ENCODE measurements at regions not wholly inside any gene's neighbourhood (a gene's known extent, or its start where the extent isn't known, plus 50 kb on each side); places are given as distances from the start of the nearest gene placed in this dataset.

DNA sequence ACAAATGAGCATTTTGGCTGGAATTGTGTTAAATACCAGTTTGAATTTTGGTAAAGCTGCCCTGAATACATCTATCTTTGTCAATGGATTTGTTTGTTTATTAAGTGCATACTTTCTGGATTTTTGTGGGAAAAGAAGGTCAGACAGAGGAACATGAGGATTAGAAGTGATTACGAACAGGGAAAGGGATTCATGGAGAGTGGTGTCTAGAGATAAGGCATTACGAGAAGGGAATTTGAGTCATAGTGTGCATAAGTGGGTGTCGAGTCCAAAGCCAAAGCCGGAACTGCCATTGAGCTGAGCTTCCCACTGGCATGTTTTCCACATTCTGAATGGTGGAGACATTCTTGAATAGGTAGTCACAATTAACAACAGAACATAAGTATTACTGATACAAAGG lies 68.9 kb upstream of the EFEMP1 start:
- Histone ChIP-seq H3K79me2 (ENCODE audit: insufficient read depth, low read length) (no peaks in the 10 kb centered on the region), H2AFZ (ENCODE audit: low read depth, low read length, severe bottlenecking) (no peak overlapping the region), H3F3A (ENCODE audit: insufficient read depth) (no peaks in the 10 kb centered on the region), H3K27me3 (ENCODE audit: low read length) (no peaks in the 10 kb centered on the region), H3K9me2 (replicated peaks; ENCODE audit: insufficient read depth, low read length) (no peaks in the 10 kb centered on the region), H3K9ac (ENCODE audit: low read length) (no peak overlapping the region), H3K4me3 (ENCODE audit: insufficient read depth, low read length, poor library complexity, severe bottlenecking) (no peak overlapping the region), H3K4me2 (ENCODE audit: low read depth, low read length, poor library complexity, severe bottlenecking) (no peak overlapping the region), H4K20me1 (ENCODE audit: low read depth, low read length) (no peaks in the 10 kb centered on the region), H3K27ac (ENCODE audit: low read depth, low read length) (no peak overlapping the region), H3K9me3 (ENCODE audit: insufficient read depth, low read length) (no peaks in the 10 kb centered on the region), H3K36me3 (ENCODE audit: low read length) (no peaks in the 10 kb centered on the region)
- TF ChIP-seq EZH2phosphoT487 (conservative IDR thresholded peaks at IDR 0.05; ENCODE audit: low read length), result no peak
- TF ChIP-seq, protein P1, sequence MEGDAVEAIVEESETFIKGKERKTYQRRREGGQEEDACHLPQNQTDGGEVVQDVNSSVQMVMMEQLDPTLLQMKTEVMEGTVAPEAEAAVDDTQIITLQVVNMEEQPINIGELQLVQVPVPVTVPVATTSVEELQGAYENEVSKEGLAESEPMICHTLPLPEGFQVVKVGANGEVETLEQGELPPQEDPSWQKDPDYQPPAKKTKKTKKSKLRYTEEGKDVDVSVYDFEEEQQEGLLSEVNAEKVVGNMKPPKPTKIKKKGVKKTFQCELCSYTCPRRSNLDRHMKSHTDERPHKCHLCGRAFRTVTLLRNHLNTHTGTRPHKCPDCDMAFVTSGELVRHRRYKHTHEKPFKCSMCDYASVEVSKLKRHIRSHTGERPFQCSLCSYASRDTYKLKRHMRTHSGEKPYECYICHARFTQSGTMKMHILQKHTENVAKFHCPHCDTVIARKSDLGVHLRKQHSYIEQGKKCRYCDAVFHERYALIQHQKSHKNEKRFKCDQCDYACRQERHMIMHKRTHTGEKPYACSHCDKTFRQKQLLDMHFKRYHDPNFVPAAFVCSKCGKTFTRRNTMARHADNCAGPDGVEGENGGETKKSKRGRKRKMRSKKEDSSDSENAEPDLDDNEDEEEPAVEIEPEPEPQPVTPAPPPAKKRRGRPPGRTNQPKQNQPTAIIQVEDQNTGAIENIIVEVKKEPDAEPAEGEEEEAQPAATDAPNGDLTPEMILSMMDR (IDR thresholded peaks at IDR 0.05; ENCODE audit: insufficient read depth, low read length, poor library complexity, severe bottlenecking), result no peak

DNA sequence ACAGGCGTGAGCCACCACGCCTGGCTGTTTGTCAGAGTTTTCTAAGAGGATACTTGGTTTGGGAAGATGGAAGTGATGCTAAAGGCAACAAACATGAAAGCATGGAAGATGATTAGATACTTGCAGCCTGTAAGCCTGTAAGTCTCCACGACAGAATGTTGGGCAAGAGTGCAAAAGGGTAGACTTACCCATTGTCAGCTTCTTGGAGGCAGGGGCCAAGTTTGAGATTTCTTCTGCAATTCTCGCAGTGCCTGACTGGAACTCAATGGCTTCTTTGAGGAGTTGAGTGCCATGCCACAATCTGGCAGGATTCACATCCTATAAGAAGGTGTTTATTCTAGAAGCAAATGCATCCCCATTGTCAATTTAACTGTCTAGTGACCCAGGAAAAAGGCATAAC lies 70.1 kb upstream of the EFEMP1 start:
- Histone ChIP-seq H3K9me2 (replicated peaks; ENCODE audit: insufficient read depth, low read length) (no peaks in the 10 kb centered on the region), H3K36me3 (ENCODE audit: low read length) (no peaks in the 10 kb centered on the region), H3F3A (ENCODE audit: insufficient read depth) (no peaks in the 10 kb centered on the region), H3K79me2 (ENCODE audit: insufficient read depth, low read length) (no peaks in the 10 kb centered on the region), H3K27ac (ENCODE audit: low read depth, low read length) (no peak overlapping the region), H3K27me3 (ENCODE audit: low read length) (no peaks in the 10 kb centered on the region), H3K4me3 (ENCODE audit: insufficient read depth, low read length, poor library complexity, severe bottlenecking) (no peak overlapping the region), H2AFZ (ENCODE audit: low read depth, low read length, severe bottlenecking) (no peak overlapping the region), H4K20me1 (ENCODE audit: low read depth, low read length) (no peaks in the 10 kb centered on the region), H3K4me2 (ENCODE audit: low read depth, low read length, poor library complexity, severe bottlenecking) (no peak overlapping the region), H3K9me3 (ENCODE audit: insufficient read depth, low read length) (no peaks in the 10 kb centered on the region), H3K9ac (ENCODE audit: low read length) (no peak overlapping the region)
- TF ChIP-seq EZH2phosphoT487 (conservative IDR thresholded peaks at IDR 0.05; ENCODE audit: low read length), result no peak
- TF ChIP-seq, protein P1 (IDR thresholded peaks at IDR 0.05; ENCODE audit: insufficient read depth, low read length, poor library complexity, severe bottlenecking), result no peak

DNA sequence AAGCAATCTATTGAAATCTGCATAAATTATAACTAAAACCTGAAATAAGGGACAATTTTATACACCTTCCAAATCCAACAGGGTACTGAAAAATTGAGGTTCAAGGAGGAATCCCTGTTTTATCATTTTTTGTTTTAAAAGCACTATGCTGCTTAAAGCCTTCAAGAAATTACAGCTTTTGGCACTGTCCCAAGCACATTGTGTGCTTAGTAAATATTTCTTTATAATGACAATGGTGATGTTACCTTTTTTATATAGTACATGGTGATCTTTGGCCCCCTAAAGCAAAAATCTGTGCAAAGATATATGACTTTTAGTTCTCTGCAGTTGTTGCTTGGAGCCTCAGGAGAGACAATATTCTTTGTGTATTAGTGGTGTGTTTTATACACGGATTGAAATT lies 71.6 kb upstream of the EFEMP1 start:
- Histone ChIP-seq H3K27me3 (ENCODE audit: low read length) (no peaks in the 10 kb centered on the region), H3K36me3 (ENCODE audit: low read length) (no peaks in the 10 kb centered on the region), H3K4me2 (ENCODE audit: low read depth, low read length, poor library complexity, severe bottlenecking) (no peak overlapping the region), H3K9ac (ENCODE audit: low read length) (no peak overlapping the region), H2AFZ (ENCODE audit: low read depth, low read length, severe bottlenecking) (no peak overlapping the region), H4K20me1 (ENCODE audit: low read depth, low read length) (no peaks in the 10 kb centered on the region), H3K79me2 (ENCODE audit: insufficient read depth, low read length) (no peaks in the 10 kb centered on the region), H3F3A (ENCODE audit: insufficient read depth) (no peaks in the 10 kb centered on the region), H3K9me3 (ENCODE audit: insufficient read depth, low read length) (no peaks in the 10 kb centered on the region), H3K4me3 (ENCODE audit: insufficient read depth, low read length, poor library complexity, severe bottlenecking) (no peak overlapping the region), H3K27ac (ENCODE audit: low read depth, low read length) (no peak overlapping the region), H3K9me2 (replicated peaks; ENCODE audit: insufficient read depth, low read length) (no peaks in the 10 kb centered on the region)
- no peak for TF ChIP-seq EZH2phosphoT487 (conservative IDR thresholded peaks at IDR 0.05; ENCODE audit: low read length)
- TF ChIP-seq, protein P1 (IDR thresholded peaks at IDR 0.05; ENCODE audit: insufficient read depth, low read length, poor library complexity, severe bottlenecking), result no peak

DNA sequence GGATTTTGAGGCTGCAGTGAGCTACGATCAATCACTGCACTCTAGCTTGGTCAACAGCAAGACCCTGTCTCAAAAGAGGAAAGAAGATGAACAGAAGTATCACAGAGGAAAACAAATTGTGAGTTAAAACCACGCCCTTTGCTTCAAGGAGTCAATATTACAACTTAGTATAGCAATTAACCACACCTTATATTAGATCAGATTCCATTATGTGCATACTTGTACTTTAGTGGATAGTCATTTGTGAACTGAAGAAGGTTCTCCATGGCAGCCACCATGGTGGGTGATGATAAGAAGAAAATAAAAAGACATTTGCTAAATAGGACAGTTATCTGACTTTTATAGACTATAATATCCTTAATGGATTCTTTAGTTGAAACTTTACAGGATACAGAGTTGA lies 72.3 kb upstream of the EFEMP1 start:
- Histone ChIP-seq H3K9ac (ENCODE audit: low read length) (no peak overlapping the region), H3K4me2 (ENCODE audit: low read depth, low read length, poor library complexity, severe bottlenecking) (no peak overlapping the region)

More for the DNA sequence above, 72.3 kb upstream of the EFEMP1 start:
- Histone ChIP-seq H3K9me2 (replicated peaks; ENCODE audit: insufficient read depth, low read length) (no peaks in the 10 kb centered on the region), H3K9me3 (ENCODE audit: insufficient read depth, low read length) (no peaks in the 10 kb centered on the region), H4K20me1 (ENCODE audit: low read depth, low read length) (no peaks in the 10 kb centered on the region), H3K79me2 (ENCODE audit: insufficient read depth, low read length) (no peaks in the 10 kb centered on the region), H3K36me3 (ENCODE audit: low read length) (no peaks in the 10 kb centered on the region), H3K27ac (ENCODE audit: low read depth, low read length) (no peak overlapping the region), H2AFZ (ENCODE audit: low read depth, low read length, severe bottlenecking) (no peak overlapping the region), H3F3A (ENCODE audit: insufficient read depth) (no peaks in the 10 kb centered on the region), H3K4me3 (ENCODE audit: insufficient read depth, low read length, poor library complexity, severe bottlenecking) (no peak overlapping the region), H3K27me3 (ENCODE audit: low read length) (no peaks in the 10 kb centered on the region)
- TF ChIP-seq, protein P1 (IDR thresholded peaks at IDR 0.05; ENCODE audit: insufficient read depth, low read length, poor library complexity, severe bottlenecking), result no peak
- TF ChIP-seq EZH2phosphoT487 (conservative IDR thresholded peaks at IDR 0.05; ENCODE audit: low read length), result no peak
